PC-3 (cell line): ENCODE measurements at regions not wholly inside any gene's neighbourhood (a gene's known extent, or its start where the extent isn't known, plus 50 kb on each side); places are given as distances from the start of the nearest gene placed in this dataset.

Experiments
- ATAC-seq: fragments of 200-7000 bp; cut with Tn5 transposase; 2 replicates; pipeline ENCODE4 v1.9.1; 2020; ENCODE audit warnings: mild to moderate bottlenecking, moderate library complexity
- BruUV-seq: library from RNA; stranded (reverse); fragments of 400-500 nt; replicated peaks from 2 replicates; lab custom pipeline; 2021; lab: Mats Ljungman, UMichigan
- CTCF ChIA-PET: fragments of 300-600 bp; sonication (Branson Sonifier 250); formaldehyde crosslinking; loops from one replicate; lab custom pipeline; 2022; ENCODE audit warnings: antibody characterized with exemption; lab: Charles Lee
- POLR2A ChIA-PET: fragments of 300-600 bp; sonication (Branson Sonifier 250); formaldehyde crosslinking; loops from one replicate; lab custom pipeline; 2022; ENCODE audit warnings: antibody characterized with exemption; ENCODE audit not compliant: unreplicated experiment; lab: Charles Lee
- DNase-seq: peaks from one replicate; pipeline ENCODE4 v3.0.0-alpha.2; 2015
- H2AFZ ChIP-seq: fragments of 300-600 bp; sonication (generic); 2 replicates; pipeline ENCODE4 v1.6.0; 2016; ENCODE audit warnings: antibody characterized with exemption, low read length
- H3F3A ChIP-seq: fragments of 300-600 bp; sonication (generic); one replicate; pipeline ENCODE4 v1.6.0; 2017; ENCODE audit warnings: antibody characterized with exemption, low read length, control low read depth, mild to moderate bottlenecking; ENCODE audit not compliant: unreplicated experiment
- H3K27ac ChIP-seq: fragments of 300-600 bp; sonication (generic); 2 replicates; pipeline ENCODE4 v1.5.1; 2016; ENCODE audit warnings: mild to moderate bottlenecking, low read length
- H3K27me3 ChIP-seq: fragments of 300-600 bp; sonication (generic); 2 replicates; pipeline ENCODE4 v1.6.1; 2016; ENCODE audit warnings: low read length, mixed read lengths
- H3K36me3 ChIP-seq: fragments of 300-600 bp; sonication (generic); 2 replicates; pipeline ENCODE4 v1.6.1; 2016; ENCODE audit warnings: low read depth, mixed run types, low read length, mixed read lengths
- H3K4me1 ChIP-seq: fragments of 300-600 bp; sonication (generic); 2 replicates; pipeline ENCODE4 v1.5.1; 2016; ENCODE audit warnings: low read length; ENCODE audit not compliant: insufficient read depth
- H3K4me2 ChIP-seq: fragments of 300-600 bp; sonication (generic); 2 replicates; pipeline ENCODE4 v1.6.0; 2016; ENCODE audit warnings: low read length
- H3K4me3 ChIP-seq: fragments of 300-600 bp; sonication (generic); 2 replicates; pipeline ENCODE4 v1.5.1; 2016; ENCODE audit warnings: mild to moderate bottlenecking, low read length, mixed read lengths
- H3K79me2 ChIP-seq: fragments of 300-600 bp; sonication (generic); 2 replicates; pipeline ENCODE4 v1.6.1; 2017; ENCODE audit warnings: low read length, mixed read lengths
- H3K9ac ChIP-seq: fragments of 300-600 bp; sonication (generic); 2 replicates; pipeline ENCODE4 v1.6.0; 2016; ENCODE audit warnings: mild to moderate bottlenecking, low read length
- H3K9me2 ChIP-seq: fragments of 300-600 bp; sonication (generic); replicated peaks from 2 replicates; pipeline ENCODE4 v1.6.1; 2016; ENCODE audit warnings: mixed run types, low read length, mixed read lengths
- H3K9me3 ChIP-seq: fragments of 300-600 bp; sonication (generic); 2 replicates; pipeline ENCODE4 v1.6.1; 2016; ENCODE audit warnings: low read length, mixed read lengths
- H4K20me1 ChIP-seq: fragments of 300-600 bp; sonication (generic); 2 replicates; pipeline ENCODE4 v1.6.1; 2016; ENCODE audit warnings: low read length, mixed read lengths
- CTCF ChIP-seq: fragments of 300-600 bp; sonication (generic); conservative IDR thresholded peaks from 2 replicates; pipeline ENCODE4 v1.5.1; 2017; ENCODE audit warnings: antibody characterized with exemption, low read depth, mild to moderate bottlenecking, low read length
- EZH2 ChIP-seq: fragments of 300-600 bp; sonication (generic); IDR thresholded peaks from one replicate; pipeline ENCODE4 v1.6.1; 2017; ENCODE audit warnings: antibody characterized with exemption, mild to moderate bottlenecking, low read length; ENCODE audit not compliant: unreplicated experiment
- EZH2phosphoT487 ChIP-seq: fragments of 300-600 bp; sonication (generic); IDR thresholded peaks from 2 replicates; pipeline ENCODE4 v1.6.1; 2018; ENCODE audit warnings: mild to moderate bottlenecking, antibody characterized with exemption, low read length, borderline replicate concordance
- intact Hi-C: fragments of 100-400 bp; cut with micrococcal nuclease; formaldehyde crosslinking; loops from 2 replicates; pipeline ENCODE4 v1.9.0; 2023

GRCh38 chr11:21865541-21865940 is 327.3 kb upstream of the ANO5 start:
- no peak overlapping the region for H3K9ac ChIP-seq
- no peaks in the 10 kb centered on the region for H4K20me1 ChIP-seq
- H3K9me2 ChIP-seq = no peaks in the 10 kb centered on the region
- H3F3A ChIP-seq = no peaks in the 10 kb centered on the region
- H3K4me2 ChIP-seq = no peak overlapping the region
- H3K36me3 ChIP-seq = no peaks in the 10 kb centered on the region
- intact Hi-C loops = no loop called here
- no peak overlapping the region for H3K27ac ChIP-seq
- 0 out of 2 replicates have a peak, but pooled peaks cover 7% of the 10 kb centered on the region for H3K9me3 ChIP-seq
- no peak overlapping the region for H3K4me3 ChIP-seq
- TF ChIP-seq EZH2phosphoT487 (no peak), CTCF (no peak), EZH2 (no peak)
- POLR2A ChIA-PET = no interaction called here
- no peak for DNase-seq
- H3K27me3 ChIP-seq = no peaks in the 10 kb centered on the region
- H2AFZ ChIP-seq = no peak overlapping the region
- ATAC-seq = no peak
- CTCF ChIA-PET = no interaction called here
- no peaks in the 10 kb centered on the region for H3K79me2 ChIP-seq
- no TSS peak for BruUV-seq
- H3K4me1 ChIP-seq = no peaks in the 10 kb centered on the region

GRCh38 chr11:21866781-21867180 is 326.1 kb upstream of the ANO5 start:
- CTCF ChIA-PET = no interaction called here
- POLR2A ChIA-PET = no interaction called here

DNA sequence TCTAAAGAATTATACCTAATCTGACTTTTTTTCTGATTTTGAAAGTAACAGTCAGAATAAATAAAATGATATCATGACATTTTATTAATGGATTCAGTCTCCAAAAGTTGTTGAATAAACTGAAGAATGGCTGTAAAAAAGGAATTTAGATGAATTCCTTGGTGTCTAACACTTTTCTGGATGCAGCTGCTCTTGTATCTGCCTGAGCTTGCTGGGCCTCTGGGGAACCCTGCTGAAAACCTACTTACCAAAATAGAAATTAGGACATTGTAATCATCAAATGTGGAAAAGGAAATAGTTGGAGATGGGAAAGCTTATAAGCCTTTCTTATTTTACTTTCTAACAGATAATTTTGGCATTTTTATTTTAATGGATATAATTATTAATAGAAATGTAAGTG is 315.7 kb upstream of the ANO5 start:
- Histone ChIP-seq H2AFZ (no peak overlapping the region), H3K9me3 (peaks cover 6% of the 10 kb centered on the region), H4K20me1 (no peaks in the 10 kb centered on the region), H3K4me3 (no peak overlapping the region), H3K27me3 (no peaks in the 10 kb centered on the region), H3K9me2 (no peaks in the 10 kb centered on the region), H3K79me2 (no peaks in the 10 kb centered on the region), H3K4me2 (no peak overlapping the region), H3F3A (no peaks in the 10 kb centered on the region), H3K36me3 (no peaks in the 10 kb centered on the region), H3K27ac (no peak overlapping the region), H3K9ac (no peak overlapping the region), H3K4me1 (no peaks in the 10 kb centered on the region)
- TF ChIP-seq EZH2phosphoT487 = no peak
- no peak for TF ChIP-seq EZH2
- no peak for TF ChIP-seq CTCF
- no peak for ATAC-seq
- CTCF ChIA-PET = no interaction called here
- BruUV-seq = no TSS peak
- POLR2A ChIA-PET = no interaction called here
- no peak for DNase-seq
- intact Hi-C loops = no loop called here

More at GRCh38 chr11:21866781-21867180, 326.1 kb upstream of the ANO5 start:
- intact Hi-C loops = no loop called here
- Histone ChIP-seq H3K4me2 (no peak overlapping the region), H2AFZ (no peak overlapping the region), H3K27ac (no peak overlapping the region), H3K9me2 (no peaks in the 10 kb centered on the region), H3K9ac (no peak overlapping the region), H3K36me3 (no peaks in the 10 kb centered on the region), H3F3A (no peaks in the 10 kb centered on the region), H3K27me3 (no peaks in the 10 kb centered on the region), H3K79me2 (no peaks in the 10 kb centered on the region), H3K4me3 (no peak overlapping the region), H4K20me1 (no peaks in the 10 kb centered on the region), H3K4me1 (no peaks in the 10 kb centered on the region), H3K9me3 (0 out of 2 replicates have a peak, but pooled peaks cover 7% of the 10 kb centered on the region)
- BruUV-seq = no TSS peak
- DNase-seq = no peak
- TF ChIP-seq EZH2phosphoT487 (no peak), CTCF (no peak), EZH2 (no peak)
- no peak for ATAC-seq
